Sigmoid colon (tissue), 6 donors: ENCODE measurements at regions not wholly inside any gene's neighbourhood (a gene's known extent, or its start where the extent isn't known, plus 50 kb on each side); places are given as distances from the start of the nearest gene placed in this dataset.

Source experiments
- DNase-seq: peaks from one replicate; pipeline ENCODE4 v3.0.0-alpha.2; 2019
- H3K27ac ChIP-seq, 4 donors: fragments of 200-600 bp; sonication (generic); one replicate each; pipeline ENCODE4 v1.5.1; 2016 to 2019; ENCODE audit warnings: mild to moderate bottlenecking in 1 of 4
- H3K27me3 ChIP-seq, 3 donors: fragments of 200-600 bp; sonication (generic); one replicate each; pipeline ENCODE4 v1.5.1; 2019; ENCODE audit warnings: mild to moderate bottlenecking in 1 of 3
- H3K36me3 ChIP-seq, 4 donors: fragments of 200-600 bp; sonication (generic); one replicate each; pipeline ENCODE4 v1.5.1; 2016 to 2019
- H3K4me1 ChIP-seq, 4 donors: fragments of 200-600 bp; sonication (generic); one replicate each; pipeline ENCODE4 v1.5.1; 2017 to 2019
- H3K4me3 ChIP-seq, 4 donors: fragments of 200-600 bp; sonication (generic); one replicate each; pipeline ENCODE4 v1.5.1; 2017 to 2019; ENCODE audit warnings: mild to moderate bottlenecking in 2 of 4, moderate library complexity in 1 of 4
- H3K9me3 ChIP-seq, 4 donors: fragments of 200-600 bp in 3 of 4; sonication (generic) in 3 of 4; one replicate each; pipeline versions ENCODE4 v1.5.1 to v1.6.1; 2013 to 2019
- CTCF ChIP-seq, 4 experiments: fragments of 450-650 bp in 3 of 4; fragments of 200-600 bp in 1 of 4; IDR thresholded peaks; one replicate each; pipeline ENCODE4 v1.5.1; 2016 to 2019; ENCODE audit warnings: antibody characterized with exemption in 4 of 4, mild to moderate bottlenecking in 3 of 4, moderate library complexity in 2 of 4
- EP300 ChIP-seq, 4 donors: sonication (generic); formaldehyde crosslinking; IDR thresholded peaks; one replicate each; pipeline ENCODE4 v1.6.1; 2017; ENCODE audit warnings: antibody characterized with exemption in 4 of 4
- POLR2A ChIP-seq, 2 donors: fragments of 450-650 bp; IDR thresholded peaks; one replicate each; pipeline ENCODE4 v1.6.1; 2016; ENCODE audit warnings: antibody characterized with exemption in 2 of 2, mild to moderate bottlenecking in 2 of 2, moderate library complexity in 2 of 2
- POLR2AphosphoS5 ChIP-seq, 4 donors: sonication (generic); formaldehyde crosslinking; IDR thresholded peaks; one replicate each; pipeline ENCODE4 v1.6.1; 2017; ENCODE audit warnings: antibody characterized with exemption in 4 of 4
- WGBS, 2 donors: extraction: QIAGEN DNeasy Blood & Tissue Kit; methylation state at CpG; one replicate each; pipeline ENCODE4 v1.1.7; 2013; 5-methylcytosine and 5-hydroxymethylcytosine counted together
- intact Hi-C: fragments of 100-400 bp; cut with DNase I; formaldehyde crosslinking; loops from one replicate; pipeline ENCODE4 v1.15.1; 2023
- donor health status: healthy with polysubstance abuse.
- donor health status: healthy.

GRCh38 chr4:45121426-45121975 is 395.1 kb upstream of the GNPDA2 start:
- no peak for DNase-seq
- intact Hi-C loops: no loop called here
- 60 to 83% methylated on average over 2 of the region's 2 CpGs for WGBS, 2 donors
- Histone ChIP-seq H3K4me3 (no peak overlapping the region), H3K36me3 (no peaks in the 10 kb centered on the region), H3K27me3 (no peaks in the 10 kb centered on the region), H3K27ac (no peak overlapping the region), H3K9me3 (peaks cover 0 to 3% (median 0%) of the 10 kb centered on the region in 4 donors), H3K4me1 (no peaks in the 10 kb centered on the region)
- no peak for TF ChIP-seq POLR2AphosphoS5 (IDR thresholded peaks at IDR 0.05)
- no peak for TF ChIP-seq CTCF (IDR thresholded peaks at IDR 0.05)
- no peak for TF ChIP-seq POLR2A (IDR thresholded peaks at IDR 0.05)
- no peak for TF ChIP-seq EP300 (IDR thresholded peaks at IDR 0.05)

GRCh38 chr4:45120163-45120562 is 393.8 kb upstream of the GNPDA2 start:
- 48 to 71% methylated on average over 3 of the region's 3 CpGs for WGBS, 2 donors
- intact Hi-C loops: no loop called here

GRCh38 chr4:45119376-45119775 is 393.0 kb upstream of the GNPDA2 start:
- no peaks in the 10 kb centered on the region for H3K9me3 ChIP-seq
- H3K4me1 ChIP-seq: no peaks in the 10 kb centered on the region
- TF ChIP-seq POLR2A (IDR thresholded peaks at IDR 0.05) (no peak), CTCF (IDR thresholded peaks at IDR 0.05) (no peak), EP300 (IDR thresholded peaks at IDR 0.05) (no peak), POLR2AphosphoS5 (IDR thresholded peaks at IDR 0.05) (no peak)
- DNase-seq: no peak
- 63 to 82% methylated on average over 1 of the region's 1 CpG for WGBS, 2 donors
- H3K4me3 ChIP-seq: no peak overlapping the region
- no peaks in the 10 kb centered on the region for H3K36me3 ChIP-seq
- H3K27ac ChIP-seq: no peak overlapping the region
- no peaks in the 10 kb centered on the region for H3K27me3 ChIP-seq
- intact Hi-C loops: no loop called here

More at GRCh38 chr4:45120163-45120562, 393.8 kb upstream of the GNPDA2 start:
- Histone ChIP-seq H3K36me3 (no peaks in the 10 kb centered on the region), H3K9me3 (no peaks in the 10 kb centered on the region), H3K4me1 (no peaks in the 10 kb centered on the region), H3K4me3 (no peak overlapping the region), H3K27ac (no peak overlapping the region), H3K27me3 (no peaks in the 10 kb centered on the region)
- DNase-seq: no peak
- TF ChIP-seq POLR2A (IDR thresholded peaks at IDR 0.05) (no peak), EP300 (IDR thresholded peaks at IDR 0.05) (no peak), CTCF (IDR thresholded peaks at IDR 0.05) (no peak), POLR2AphosphoS5 (IDR thresholded peaks at IDR 0.05) (no peak)

GRCh38 chr4:45102716-45103115 is 376.4 kb upstream of the GNPDA2 start:
- DNase-seq: no peak
- Histone ChIP-seq H3K4me1 (no peaks in the 10 kb centered on the region), H3K4me3 (no peak overlapping the region), H3K36me3 (no peaks in the 10 kb centered on the region), H3K27me3 (no peaks in the 10 kb centered on the region), H3K9me3 (no peaks in the 10 kb centered on the region), H3K27ac (no peak overlapping the region)
- intact Hi-C loops: no loop called here
- TF ChIP-seq POLR2AphosphoS5 (IDR thresholded peaks at IDR 0.05): no peak
- no peak for TF ChIP-seq EP300 (IDR thresholded peaks at IDR 0.05)
- no peak for TF ChIP-seq POLR2A (IDR thresholded peaks at IDR 0.05)
- TF ChIP-seq CTCF (IDR thresholded peaks at IDR 0.05): no peak
